GM21825 (cell line): ENCODE measurements at regions not wholly inside any gene's neighbourhood (a gene's known extent, or its start where the extent isn't known, plus 50 kb on each side); places are given as distances from the start of the nearest gene placed in this dataset.

Source experiments
- ATAC-seq: cut with Tn5 transposase; IDR thresholded peaks from one replicate; pipeline ENCODE4 v1.9.1; 2021; ENCODE audit warnings: mild to moderate bottlenecking, moderate library complexity; ENCODE audit not compliant: unreplicated experiment

GRCh38 chr1:177490786-177491185 lies 320.0 kb downstream of the BRINP2 start:
- ATAC-seq: no peak

- ATAC-seq: no peak
Observed at GRCh38 chr1:177490036-177490639, 319.4 kb downstream of the BRINP2 start.

- ATAC-seq: no peak
Observed at GRCh38 chr1:177488722-177489121, 318.0 kb downstream of the BRINP2 start.

GRCh38 chr1:177487481-177487880 lies 316.7 kb downstream of the BRINP2 start:
- no peak for ATAC-seq

GRCh38 chr1:177480741-177481305 lies 310.1 kb downstream of the BRINP2 start:
- ATAC-seq: no peak

- ATAC-seq: no peak
Observed at GRCh38 chr1:177479600-177479999, 308.8 kb downstream of the BRINP2 start.

GRCh38 chr1:177476676-177477075 lies 305.9 kb downstream of the BRINP2 start:
- ATAC-seq: no peak

GRCh38 chr1:177472567-177472966 lies 301.8 kb downstream of the BRINP2 start:
- ATAC-seq: no peak

GRCh38 chr1:177471244-177471643 lies 300.5 kb downstream of the BRINP2 start:
- no peak for ATAC-seq

GRCh38 chr1:177469519-177469918 lies 298.8 kb downstream of the BRINP2 start:
- ATAC-seq: no peak

GRCh38 chr1:177466286-177466685 lies 295.5 kb downstream of the BRINP2 start:
- ATAC-seq: no peak

- ATAC-seq: no peak
Observed at GRCh38 chr1:177464686-177465085, 293.9 kb downstream of the BRINP2 start.

- no peak for ATAC-seq
Observed at GRCh38 chr1:177451191-177451590, 280.4 kb downstream of the BRINP2 start.

GRCh38 chr1:177448652-177449357 lies 278.0 kb downstream of the BRINP2 start:
- no peak for ATAC-seq

GRCh38 chr1:177448036-177448615 lies 277.4 kb downstream of the BRINP2 start:
- ATAC-seq: no peak

GRCh38 chr1:177444997-177445746 lies 274.4 kb downstream of the BRINP2 start:
- no peak for ATAC-seq

- ATAC-seq: no peak
Observed at GRCh38 chr1:177443003-177443402, 272.2 kb downstream of the BRINP2 start.

- ATAC-seq: no peak
Observed at GRCh38 chr1:177442584-177442983, 271.8 kb downstream of the BRINP2 start.

GRCh38 chr1:177441281-177441680 lies 270.5 kb downstream of the BRINP2 start:
- ATAC-seq: no peak

- no peak for ATAC-seq
Observed at GRCh38 chr1:177440821-177441220, 270.1 kb downstream of the BRINP2 start.

GRCh38 chr1:177439301-177439700 lies 268.5 kb downstream of the BRINP2 start:
- ATAC-seq: no peak
